Liver (tissue), 3 donors: ENCODE measurements at regions not wholly inside any gene's neighbourhood (a gene's known extent, or its start where the extent isn't known, plus 50 kb on each side); places are given as distances from the start of the nearest gene placed in this dataset.

Source experiments
- CTCF ChIP-seq: fragments of 150-350 bp; IDR thresholded peaks from 2 replicates; pipeline ENCODE4 v1.5.1; 2017; ENCODE audit warnings: improper control_type of control experiment, low read depth, low read length; ENCODE audit not compliant: missing input control
- HNF4A ChIP-seq, 2 donors: conservative IDR thresholded peaks; 2 replicates each; pipeline ENCODE4 v1.6.1; 2016; ENCODE audit warnings: antibody characterized with exemption in 2 of 2, mild to moderate bottlenecking in 2 of 2
- JUND ChIP-seq, 2 donors: IDR thresholded peaks; 2 replicates each; pipeline ENCODE4 v1.6.1; 2016; ENCODE audit warnings: antibody characterized with exemption in 2 of 2
- RAD21 ChIP-seq, 2 donors: IDR thresholded peaks; 2 replicates each; pipeline ENCODE4 v1.6.1; 2016; ENCODE audit warnings: antibody characterized with exemption in 2 of 2, mild to moderate bottlenecking in 2 of 2
- REST ChIP-seq: IDR thresholded peaks from 2 replicates; pipeline ENCODE4 v1.6.1; 2016; ENCODE audit warnings: antibody characterized with exemption, mild to moderate bottlenecking
- SP1 ChIP-seq: IDR thresholded peaks from 2 replicates; pipeline ENCODE4 v1.6.1; 2018; ENCODE audit warnings: antibody characterized with exemption, mild to moderate bottlenecking
- donor health status: healthy.
- donor health status: healthy.

- TF ChIP-seq CTCF (no peak), RAD21 (IDR thresholded peaks at IDR 0.05) (no peak), HNF4A (conservative IDR thresholded peaks at IDR 0.05) (no peak), REST (no peak), SP1 (no peak), JUND (IDR thresholded peaks at IDR 0.05) (no peak)
These were observed 138.2 kb upstream of the CNTN4 start for GRCh38 chr3:1960506-1960905.
